ENCODE measurements at regions not wholly inside any gene's neighbourhood (a gene's known extent, or its start where the extent isn't known, plus 50 kb on each side); places are given as distances from the start of the nearest gene placed in this dataset.

- TF ChIP-seq POLR2A (IDR thresholded peaks at IDR 0.05) = no peak
- TF ChIP-seq CTCF (IDR thresholded peaks at IDR 0.05) = no peak
Observed at GRCh38 chr3:117018655-117019054, 309.1 kb downstream of the TUSC7 start.

Measured in lower leg skin (tissue), 3 donors.